Tibial artery (tissue), 4 donors: ENCODE measurements at regions not wholly inside any gene's neighbourhood (a gene's known extent, or its start where the extent isn't known, plus 50 kb on each side); places are given as distances from the start of the nearest gene placed in this dataset.
"Not testable (repeated sequence)": the region's sequence is repeated elsewhere in the genome, so short reads cannot be mapped to it uniquely, and the experiment has no call there.

Experiments
- DNase-seq, 2 donors: peaks; one replicate each; pipeline ENCODE4 v3.0.0-alpha.2; 2019
- H3K27ac ChIP-seq, 2 donors: fragments of 200-600 bp; sonication (generic) in 1 of 2; 1 replicate in 1 of 2; 2 replicates in 1 of 2; pipeline ENCODE4 v1.5.1; 2018 to 2019; ENCODE audit warnings: mild to moderate bottlenecking in 1 of 2
- H3K27me3 ChIP-seq, 2 donors: fragments of 200-600 bp; sonication (generic) in 1 of 2; one replicate each; pipeline versions ENCODE4 v1.5.1 to v1.6.0; 2016 to 2019
- H3K36me3 ChIP-seq, 3 donors: fragments of 200-600 bp; sonication (generic) in 2 of 3; one replicate each; pipeline ENCODE4 v1.5.1; 2016 to 2019; ENCODE audit warnings: mild to moderate bottlenecking in 2 of 3
- H3K4me1 ChIP-seq, 4 donors: fragments of 200-600 bp; sonication (generic) in 2 of 4; 1 replicate in 3 of 4; 2 replicates in 1 of 4; pipeline ENCODE4 v1.5.1; 2016 to 2019
- H3K4me3 ChIP-seq, 2 donors: fragments of 200-600 bp; sonication (generic) in 1 of 2; 1 replicate in 1 of 2; 2 replicates in 1 of 2; pipeline ENCODE4 v1.5.1; 2018 to 2019; ENCODE audit warnings: mild to moderate bottlenecking in 2 of 2
- H3K9me3 ChIP-seq, 3 donors: fragments of 200-600 bp; sonication (generic) in 1 of 3; one replicate each; pipeline ENCODE4 v1.5.1; 2016 to 2019
- CTCF ChIP-seq, 2 experiments: fragments of 200-600 bp in 1 of 2; fragments of 450-650 bp in 1 of 2; IDR thresholded peaks; one replicate each; pipeline ENCODE4 v1.5.1; 2017 to 2019; ENCODE audit warnings: antibody characterized with exemption in 2 of 2, mild to moderate bottlenecking in 1 of 2, moderate library complexity in 1 of 2
- intact Hi-C: fragments of 100-400 bp; cut with DNase I; formaldehyde crosslinking; loops from one replicate; pipeline ENCODE4 v1.15.0; 2023; ENCODE audit warnings: low total_unique reads

- intact Hi-C loops, result no loop called here
- no peaks in the 10 kb centered on the region for H3K27me3 ChIP-seq
- H3K36me3 ChIP-seq, result no peaks in the 10 kb centered on the region
- H3K4me3 ChIP-seq, result no peak overlapping the region
- no peaks in the 10 kb centered on the region for H3K4me1 ChIP-seq
- no peak for TF ChIP-seq CTCF (IDR thresholded peaks at IDR 0.05)
- H3K9me3 ChIP-seq, result no peaks in the 10 kb centered on the region
- no peak for DNase-seq
- no peak overlapping the region for H3K27ac ChIP-seq
Observed at GRCh38 chr1:189220750-189221149, 1256.9 kb downstream of the BRINP3 start.

DNA sequence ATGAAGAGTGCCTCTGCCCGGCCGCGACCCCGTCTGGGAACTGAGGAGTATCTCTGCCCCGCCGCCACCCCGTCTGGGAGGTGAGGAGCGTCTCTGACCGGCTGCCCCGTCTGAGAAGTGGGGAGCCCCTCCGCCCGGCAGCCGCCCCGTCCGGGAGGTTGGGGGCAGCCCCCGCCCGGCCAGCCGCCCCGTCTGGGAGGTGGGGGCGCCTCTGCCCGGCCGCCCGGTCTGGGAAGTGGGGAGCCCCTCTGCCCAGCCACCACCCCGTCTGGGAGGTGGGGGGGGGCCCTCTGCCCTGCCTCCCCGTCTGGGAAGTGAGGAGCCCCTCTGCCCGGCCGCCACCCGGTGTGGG lies 1251.9 kb downstream of the BRINP3 start:
- not testable (repeated sequence) for DNase-seq

DNA sequence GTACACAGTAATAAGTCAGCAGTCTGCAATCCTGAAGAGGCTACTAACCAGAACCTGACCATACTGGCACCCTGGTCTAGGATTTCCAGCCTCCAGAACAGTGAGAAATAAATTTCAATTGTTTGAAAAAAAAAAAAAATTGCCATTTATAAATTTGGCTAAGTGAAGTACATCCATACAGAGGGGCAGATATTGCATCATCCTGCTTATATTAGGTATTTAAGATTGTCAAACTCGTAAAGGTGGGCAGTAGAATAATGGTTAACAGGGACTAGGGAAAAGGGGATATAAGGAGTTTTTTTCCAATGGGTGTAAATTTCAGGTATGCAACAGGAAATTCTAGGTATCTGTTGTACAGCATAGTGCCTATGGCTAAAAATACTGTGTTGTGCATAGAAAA lies 1250.9 kb downstream of the BRINP3 start:
- H3K27me3 ChIP-seq, result no peaks in the 10 kb centered on the region
- no peaks in the 10 kb centered on the region for H3K4me1 ChIP-seq
- no peak for DNase-seq
- no peaks in the 10 kb centered on the region for H3K9me3 ChIP-seq
- no peak overlapping the region for H3K27ac ChIP-seq
- intact Hi-C loops, result no loop called here
- TF ChIP-seq CTCF (IDR thresholded peaks at IDR 0.05), result no peak
- H3K4me3 ChIP-seq, result no peak overlapping the region
- no peaks in the 10 kb centered on the region for H3K36me3 ChIP-seq

More for the DNA sequence above, 1251.9 kb downstream of the BRINP3 start:
- intact Hi-C loops, H3K4me3 ChIP-seq, H3K27ac ChIP-seq, H3K36me3 ChIP-seq, H3K9me3 ChIP-seq, H3K4me1 ChIP-seq, H3K27me3 ChIP-seq: not testable (repeated sequence)

GRCh38 chr1:189237008-189237407 lies 1240.7 kb downstream of the BRINP3 start:
- DNase-seq, result no peak
- Histone ChIP-seq H3K9me3 (no peaks in the 10 kb centered on the region), H3K4me3 (no peak overlapping the region), H3K36me3 (no peaks in the 10 kb centered on the region), H3K27ac (no peak overlapping the region), H3K27me3 (no peaks in the 10 kb centered on the region), H3K4me1 (no peaks in the 10 kb centered on the region)
- TF ChIP-seq CTCF (IDR thresholded peaks at IDR 0.05), result no peak
- intact Hi-C loops, result no loop called here

GRCh38 chr1:189253601-189254350 lies 1223.9 kb downstream of the BRINP3 start:
- intact Hi-C loops, result no loop called here
- Histone ChIP-seq H3K36me3 (no peaks in the 10 kb centered on the region), H3K27me3 (no peaks in the 10 kb centered on the region), H3K4me1 (no peaks in the 10 kb centered on the region), H3K4me3 (no peak overlapping the region), H3K9me3 (no peaks in the 10 kb centered on the region), H3K27ac (no peak overlapping the region)
- DNase-seq, result no peak
- TF ChIP-seq CTCF (IDR thresholded peaks at IDR 0.05), result no peak

- H3K4me1 ChIP-seq, H3K36me3 ChIP-seq, H3K4me3 ChIP-seq, H3K27ac ChIP-seq, H3K27me3 ChIP-seq, DNase-seq, intact Hi-C loops: not testable (repeated sequence)
- H3K9me3 ChIP-seq, result peaks cover 0 to 12% (median 5%) of the 10 kb centered on the region in 3 donors
Observed at GRCh38 chr1:189261128-189261527, 1216.5 kb downstream of the BRINP3 start.

- Histone ChIP-seq H3K36me3 (no peaks in the 10 kb centered on the region), H3K27ac (no peak overlapping the region), H3K9me3 (peaks cover 14 to 37% (median 27%) of the 10 kb centered on the region in 3 donors), H3K4me1 (no peaks in the 10 kb centered on the region), H3K4me3 (no peak overlapping the region), H3K27me3 (no peaks in the 10 kb centered on the region)
- no peak for TF ChIP-seq CTCF (IDR thresholded peaks at IDR 0.05)
- DNase-seq, result no peak
- intact Hi-C loops, result no loop called here
Observed at GRCh38 chr1:189269011-189269410, 1208.7 kb downstream of the BRINP3 start.
